ENCODE measurements at regions not wholly inside any gene's neighbourhood (a gene's known extent, or its start where the extent isn't known, plus 50 kb on each side); places are given as distances from the start of the nearest gene placed in this dataset.

DNA sequence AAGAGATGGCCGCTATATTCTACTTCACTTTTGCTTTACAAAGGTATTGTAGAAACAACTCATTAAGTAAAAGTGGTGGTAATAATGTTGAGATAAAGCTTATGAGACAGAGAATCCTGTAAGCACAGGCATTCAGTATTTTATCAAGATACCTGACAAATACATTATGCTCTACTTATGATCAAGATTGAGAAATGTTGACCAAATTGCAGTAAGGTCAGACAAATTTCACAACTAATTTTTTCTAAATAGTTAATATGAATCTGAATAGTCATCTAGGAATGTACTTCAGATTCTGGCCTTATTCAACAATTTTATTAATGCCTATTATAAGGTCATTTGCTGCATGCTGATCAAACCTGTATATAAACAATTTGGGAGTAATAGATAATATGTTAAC, 95.1 kb upstream of the MBNL1 start:
- no peak overlapping the region for H2AFZ ChIP-seq (ENCODE audit: low read length)
- no peak for DNase-seq (ENCODE audit: low read depth in 1 of 2, low spot score in 2 of 2)
- no peak overlapping the region for H2BK12ac ChIP-seq (ENCODE audit: low read depth, low read length)
- no peak overlapping the region for H3K4me2 ChIP-seq (ENCODE audit: insufficient read depth in 1 of 2, low read depth in 2 of 2, low read length in 2 of 2)
- H3K9me3 ChIP-seq (ENCODE audit: insufficient read depth in 2 of 2, low read depth in 1 of 2, low read length in 1 of 2): no peaks in the 10 kb centered on the region
- H3K18ac ChIP-seq (ENCODE audit: extremely low read depth, low read length): no peak overlapping the region
- no peak overlapping the region for H3K14ac ChIP-seq (ENCODE audit: insufficient read length)
- H3K23ac ChIP-seq (ENCODE audit: insufficient read length): no peak overlapping the region
- no peaks in the 10 kb centered on the region for H3K4me1 ChIP-seq (replicated peaks in 1 of 4; ENCODE audit: control insufficient read depth in 3 of 4, insufficient read depth in 4 of 4, low read length in 3 of 4)
- no peak overlapping the region for H2AK5ac ChIP-seq (ENCODE audit: low read depth, low read length)
- 97% methylated on average over 1 of the region's 1 CpG; no CpG with 5 or more reads in 1 of the 2 experiments for WGBS, 2 experiments (ENCODE audit: extremely low coverage in 1 of 2, insufficient coverage in 1 of 2, insufficient read length in 1 of 2, insufficient replicate concordance in 2 of 2, low coverage in 1 of 2, low lambda C conversion rate in 2 of 2, missing lambda C conversion rate in 1 of 2)
- no peaks in the 10 kb centered on the region for H4K20me1 ChIP-seq (replicated peaks in 1 of 2; ENCODE audit: control insufficient read depth in 1 of 2, insufficient read depth in 2 of 2, low read length in 2 of 2)
- no peak overlapping the region for H2BK120ac ChIP-seq (replicated peaks; ENCODE audit: low read depth, low read length)
- no peaks in the 10 kb centered on the region for H3K36me3 ChIP-seq (ENCODE audit: control insufficient read depth in 2 of 4, insufficient read depth in 4 of 4, low read length in 3 of 4)
- no peak overlapping the region for H4K5ac ChIP-seq (ENCODE audit: insufficient read length, low read depth, low read length)
- H3K4ac ChIP-seq (replicated peaks; ENCODE audit: insufficient read length, low read depth, low read length): no peak overlapping the region
- no peak overlapping the region for H3K4me3 ChIP-seq (ENCODE audit: extremely low read depth in 1 of 4, insufficient read depth in 2 of 4, low read depth in 3 of 4, low read length in 4 of 4)
- peaks cover 0 to under 1% (median 0%) of the 10 kb centered on the region in 4 experiments; a peak in 1 of 7 replicates for H3K27me3 ChIP-seq (replicated peaks in 1 of 4; ENCODE audit: control insufficient read depth in 3 of 4, extremely low read depth in 1 of 4, insufficient read depth in 3 of 4, low read length in 3 of 4)
- no peak overlapping the region for H2BK15ac ChIP-seq (ENCODE audit: low read length)
- FAIRE-seq: no peak
- no peaks in the 10 kb centered on the region for H3K79me2 ChIP-seq (ENCODE audit: control insufficient read depth in 1 of 2, insufficient read depth in 2 of 2, low read length in 2 of 2)
- no peak overlapping the region for H4K8ac ChIP-seq (ENCODE audit: extremely low read depth, insufficient read depth, low read length)
- no peak overlapping the region for H3K56ac ChIP-seq (replicated peaks; ENCODE audit: insufficient read length, low read depth, low read length)
- ChIA-PET CTCF (ENCODE audit: partially characterized antibody) (no interaction called here), POLR2A (ENCODE audit: partially characterized antibody) (no interaction called here)
- H2BK20ac ChIP-seq (ENCODE audit: low read length): no peak overlapping the region
- H2BK5ac ChIP-seq (ENCODE audit: low read depth, low read length): no peak overlapping the region
- no peak overlapping the region for H4K91ac ChIP-seq (replicated peaks; ENCODE audit: insufficient read length, low read length)
- no peaks in the 10 kb centered on the region for H3K79me1 ChIP-seq (ENCODE audit: low read depth, low read length)
- no peak for TF ChIP-seq KDM5A (IDR thresholded peaks at IDR 0.05; ENCODE audit: low read length)
- TF ChIP-seq TAF1 (IDR thresholded peaks at IDR 0.05; ENCODE audit: low read depth, low read length): no peak
- TF ChIP-seq CHD2 (IDR thresholded peaks at IDR 0.05; ENCODE audit: low read length): no peak
- TF ChIP-seq ZNF274 (IDR thresholded peaks at IDR 0.05; ENCODE audit: borderline replicate concordance, extremely low read depth, low read length): no peak
- TF ChIP-seq, protein P1, sequence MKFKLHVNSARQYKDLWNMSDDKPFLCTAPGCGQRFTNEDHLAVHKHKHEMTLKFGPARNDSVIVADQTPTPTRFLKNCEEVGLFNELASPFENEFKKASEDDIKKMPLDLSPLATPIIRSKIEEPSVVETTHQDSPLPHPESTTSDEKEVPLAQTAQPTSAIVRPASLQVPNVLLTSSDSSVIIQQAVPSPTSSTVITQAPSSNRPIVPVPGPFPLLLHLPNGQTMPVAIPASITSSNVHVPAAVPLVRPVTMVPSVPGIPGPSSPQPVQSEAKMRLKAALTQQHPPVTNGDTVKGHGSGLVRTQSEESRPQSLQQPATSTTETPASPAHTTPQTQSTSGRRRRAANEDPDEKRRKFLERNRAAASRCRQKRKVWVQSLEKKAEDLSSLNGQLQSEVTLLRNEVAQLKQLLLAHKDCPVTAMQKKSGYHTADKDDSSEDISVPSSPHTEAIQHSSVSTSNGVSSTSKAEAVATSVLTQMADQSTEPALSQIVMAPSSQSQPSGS (IDR thresholded peaks at IDR 0.05; ENCODE audit: low read length): no peak
- no peak for TF ChIP-seq CBX8 (IDR thresholded peaks at IDR 0.05; ENCODE audit: borderline replicate concordance, low read depth, low read length)
- no peak for TF ChIP-seq GABPA (IDR thresholded peaks at IDR 0.05; ENCODE audit: borderline replicate concordance, insufficient read depth, low read length)
- no peak for TF ChIP-seq CBX5 (IDR thresholded peaks at IDR 0.05; ENCODE audit: low read depth, low read length)
- TF ChIP-seq RXRA (IDR thresholded peaks at IDR 0.05; ENCODE audit: insufficient read depth, low read depth, low read length): no peak
- TF ChIP-seq, protein P2, sequence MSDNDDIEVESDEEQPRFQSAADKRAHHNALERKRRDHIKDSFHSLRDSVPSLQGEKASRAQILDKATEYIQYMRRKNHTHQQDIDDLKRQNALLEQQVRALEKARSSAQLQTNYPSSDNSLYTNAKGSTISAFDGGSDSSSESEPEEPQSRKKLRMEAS (IDR thresholded peaks at IDR 0.05): no peak
- no peaks in the 10 kb centered on the region for H3K23me2 ChIP-seq (ENCODE audit: low read depth, low read length)
- no peak overlapping the region for H3K27ac ChIP-seq (ENCODE audit: low read depth, low read length)
- H3K9ac ChIP-seq (replicated peaks in 1 of 4; ENCODE audit: extremely low read depth in 1 of 4, low read depth in 3 of 4, low read length in 3 of 4): no peak overlapping the region
